Natural killer cell treated with Interleukin-12 subunit alpha and Interleukin-12 subunit beta and Interleukin-15 and Interleukin-18, amount 100 ng/mL, for 72 hours (primary cell): ENCODE measurements at regions not wholly inside any gene's neighbourhood (a gene's known extent, or its start where the extent isn't known, plus 50 kb on each side); places are given as distances from the start of the nearest gene placed in this dataset.
"Not testable (repeated sequence)": the region's sequence is repeated elsewhere in the genome, so short reads cannot be mapped to it uniquely, and the experiment has no call there.

ENCODE experiments used
- ATAC-seq, 2 donors: fragments of 150-1000 bp; cut with Tn5 transposase in 1 of 2; sonication (Bioruptor Pico), chemical (Tn5 transposase) in 1 of 2; 2 replicates each; pipeline ENCODE4 v1.10.0; 2021
- DNase-seq: peaks from one replicate; pipeline ENCODE4 v3.0.0; 2022; ENCODE audit warnings: low spot score
- H3K27ac Mint-ChIP-seq, 2 donors: 1 replicate in 1 of 2; 2 replicates in 1 of 2; pipeline ENCODE4 v1.8.0; 2022; ENCODE audit warnings: mixed read lengths in 2 of 2, mild to moderate bottlenecking in 1 of 2, moderate library complexity in 1 of 2
- H3K27me3 Mint-ChIP-seq, 2 donors: 1 replicate in 1 of 2; 2 replicates in 1 of 2; pipeline ENCODE4 v1.8.0; 2022; ENCODE audit warnings: mixed read lengths in 2 of 2
- H3K36me3 Mint-ChIP-seq: one replicate; pipeline ENCODE4 v1.8.0; 2022; ENCODE audit warnings: mixed read lengths
- H3K4me1 Mint-ChIP-seq, 2 donors: 1 replicate in 1 of 2; 2 replicates in 1 of 2; pipeline ENCODE4 v1.8.0; 2022; ENCODE audit warnings: low read depth in 2 of 2, mixed read lengths in 2 of 2, mild to moderate bottlenecking in 1 of 2
- H3K4me3 Mint-ChIP-seq: one replicate; pipeline ENCODE4 v1.8.0; 2022; ENCODE audit warnings: mixed read lengths
- H3K9me3 Mint-ChIP-seq: 2 replicates; pipeline ENCODE4 v1.8.0; 2022; ENCODE audit warnings: mixed read lengths

GRCh38 chr22:19593991-19594569 lies 69.9 kb upstream of the CLDN5 start:
- Mint-ChIP-seq H3K4me1 (no peaks in the 10 kb centered on the region), H3K27me3 (peaks cover 3 to 17% of the 10 kb centered on the region in 2 donors), H3K27ac (no peak overlapping the region), H3K36me3 (no peaks in the 10 kb centered on the region), H3K9me3 (no peaks in the 10 kb centered on the region), H3K4me3 (no peak overlapping the region)
- no peak for DNase-seq
- no peak for ATAC-seq

DNA sequence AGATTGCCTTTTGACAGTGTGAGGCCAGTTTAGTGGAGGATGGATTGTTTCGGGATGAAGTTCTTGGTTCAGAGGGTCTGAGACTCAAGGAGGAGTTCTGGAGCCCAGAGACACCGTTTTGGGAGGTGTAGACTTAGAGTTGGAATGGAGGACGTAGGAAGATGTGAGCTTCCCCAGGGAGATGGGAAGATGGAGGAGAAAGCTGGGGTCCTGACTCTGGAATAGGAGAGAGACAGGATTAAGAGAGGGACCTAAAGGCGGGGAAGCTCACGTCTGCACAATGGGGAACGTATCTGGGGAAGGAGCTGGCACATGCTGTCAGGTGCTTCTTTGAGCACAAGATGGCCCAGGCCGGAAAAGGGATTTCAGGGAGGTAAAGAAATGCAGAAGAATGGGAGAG lies 71.3 kb upstream of the CLDN5 start:
- no peaks in the 10 kb centered on the region for H3K4me1 Mint-ChIP-seq
- DNase-seq: no peak
- no peaks in the 10 kb centered on the region for H3K9me3 Mint-ChIP-seq
- H3K36me3 Mint-ChIP-seq: no peaks in the 10 kb centered on the region
- no peak overlapping the region for H3K4me3 Mint-ChIP-seq
- no peak for ATAC-seq
- peaks cover 0 to 6% of the 10 kb centered on the region in 2 donors for H3K27me3 Mint-ChIP-seq
- no peak overlapping the region for H3K27ac Mint-ChIP-seq

GRCh38 chr22:19596680-19597398 lies 72.6 kb upstream of the CLDN5 start:
- DNase-seq: no peak
- peak overlapping the region in 1 of 2 donors; percentile 8 for H3K27ac Mint-ChIP-seq
- H3K36me3 Mint-ChIP-seq: no peaks in the 10 kb centered on the region
- no peak overlapping the region for H3K4me3 Mint-ChIP-seq
- peaks cover 0 to 6% of the 10 kb centered on the region in 2 donors for H3K27me3 Mint-ChIP-seq
- no peaks in the 10 kb centered on the region for H3K4me1 Mint-ChIP-seq
- no peak for ATAC-seq
- H3K9me3 Mint-ChIP-seq: no peaks in the 10 kb centered on the region

DNA sequence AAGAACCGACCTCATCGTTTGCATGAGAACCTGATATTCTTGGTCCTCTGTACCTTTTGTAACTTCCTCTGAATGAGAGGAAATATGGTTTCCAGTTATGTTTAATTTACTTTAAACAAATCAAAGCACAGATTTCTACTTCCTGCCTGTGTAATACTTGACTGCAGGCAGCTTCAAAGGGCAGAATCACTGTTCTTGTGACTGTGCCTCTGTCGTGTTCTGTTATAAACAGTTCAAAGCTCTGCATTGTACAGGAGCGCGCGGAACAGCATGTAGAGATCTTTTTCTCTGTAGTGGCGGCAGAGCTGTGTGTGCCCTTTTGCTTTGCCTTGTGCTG lies 73.2 kb upstream of the CLDN5 start:
- H3K27ac Mint-ChIP-seq: peak overlapping the region in 1 of 2 donors; percentile 8
- H3K36me3 Mint-ChIP-seq: no peaks in the 10 kb centered on the region
- no peak overlapping the region for H3K4me3 Mint-ChIP-seq
- DNase-seq (no peak), ATAC-seq (no peak)
- no peaks in the 10 kb centered on the region for H3K9me3 Mint-ChIP-seq
- no peaks in the 10 kb centered on the region for H3K4me1 Mint-ChIP-seq
- peaks cover 0 to 6% of the 10 kb centered on the region in 2 donors for H3K27me3 Mint-ChIP-seq

DNA sequence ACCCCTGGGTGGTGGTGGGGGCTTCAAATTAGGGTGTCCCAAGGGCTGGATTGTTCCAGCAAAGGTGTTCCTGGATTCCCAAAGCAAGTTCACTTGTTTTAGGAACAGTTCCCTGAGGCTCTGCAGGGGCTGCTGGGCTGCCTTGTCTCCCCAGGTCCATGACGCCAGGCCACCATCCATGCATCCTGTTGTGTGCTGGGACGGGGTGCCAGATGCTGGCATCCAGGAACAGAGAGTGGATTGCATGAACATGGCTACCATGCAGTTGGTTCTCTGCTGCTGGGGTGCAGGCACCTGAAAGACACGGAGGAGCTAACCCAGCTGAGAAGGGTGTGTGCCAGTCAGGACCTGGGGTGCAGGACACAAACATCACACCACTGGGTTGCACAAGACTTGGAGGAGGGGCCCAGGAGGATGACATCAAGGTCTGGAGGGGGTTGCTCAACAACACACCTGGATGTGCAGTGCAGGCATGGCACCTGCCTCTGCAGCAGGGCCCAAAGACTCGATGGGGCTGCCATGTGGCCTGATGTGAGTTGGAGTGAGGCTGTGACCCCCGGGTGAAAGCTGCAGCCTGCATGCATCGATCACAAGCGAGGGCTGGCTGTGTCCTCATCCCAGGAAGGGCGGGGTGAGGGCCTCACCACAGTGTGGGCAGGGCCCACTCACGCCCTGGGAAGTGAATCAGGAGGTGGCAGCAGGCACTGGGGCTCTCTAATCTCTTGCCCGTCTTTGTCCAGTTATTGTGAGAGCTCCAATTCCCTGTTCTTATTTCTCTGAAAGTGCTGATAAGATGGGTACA lies 74.0 kb upstream of the CLDN5 start:
- peaks cover 0 to 4% of the 10 kb centered on the region in 2 donors for H3K4me1 Mint-ChIP-seq
- no peak overlapping the region for H3K4me3 Mint-ChIP-seq
- H3K9me3 Mint-ChIP-seq: no peaks in the 10 kb centered on the region
- peaks cover 0 to 6% of the 10 kb centered on the region in 2 donors for H3K27me3 Mint-ChIP-seq
- ATAC-seq: peak in 1 of 2 donors; percentile 19
- no peak for DNase-seq
- no peaks in the 10 kb centered on the region for H3K36me3 Mint-ChIP-seq
- H3K27ac Mint-ChIP-seq: no peak overlapping the region

DNA sequence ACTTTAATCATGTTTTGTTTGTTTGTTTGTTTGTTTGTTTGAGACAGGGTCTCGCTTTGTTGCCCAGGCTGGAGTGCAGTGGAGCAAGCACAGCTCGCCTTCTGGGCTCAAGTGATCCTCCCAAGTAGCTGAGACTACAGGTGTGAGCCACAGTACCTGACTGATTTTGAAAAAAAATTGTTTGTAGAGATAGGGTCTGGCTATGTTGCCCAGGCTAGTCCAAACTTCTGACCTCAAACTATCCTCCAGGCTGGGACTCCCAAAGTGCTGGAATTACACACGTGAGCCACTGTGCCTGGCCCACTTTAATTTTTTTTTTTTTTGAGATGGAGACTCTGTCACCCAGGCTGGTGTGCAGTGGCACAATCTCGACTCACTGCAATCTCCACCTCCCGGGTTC lies 74.8 kb upstream of the CLDN5 start:
- no peak for ATAC-seq
- H3K27ac Mint-ChIP-seq: no peak overlapping the region
- H3K36me3 Mint-ChIP-seq: no peaks in the 10 kb centered on the region

GRCh38 chr22:19599626-19600243 lies 75.5 kb upstream of the CLDN5 start:
- H3K9me3 Mint-ChIP-seq: no peaks in the 10 kb centered on the region
- DNase-seq: no peak
- H3K36me3 Mint-ChIP-seq: no peaks in the 10 kb centered on the region
- peaks cover 3 to 4% of the 10 kb centered on the region in 2 donors for H3K4me1 Mint-ChIP-seq
- no peak overlapping the region for H3K27ac Mint-ChIP-seq
- ATAC-seq: no peak
- peaks cover 0 to 6% of the 10 kb centered on the region in 2 donors for H3K27me3 Mint-ChIP-seq
- H3K4me3 Mint-ChIP-seq: no peak overlapping the region

More for the DNA sequence above, 74.8 kb upstream of the CLDN5 start:
- H3K4me3 Mint-ChIP-seq: no peak overlapping the region
- peaks cover 0 to 6% of the 10 kb centered on the region in 2 donors for H3K27me3 Mint-ChIP-seq
- DNase-seq: no peak
- peaks cover under 1 to 4% of the 10 kb centered on the region in 2 donors for H3K4me1 Mint-ChIP-seq
- H3K9me3 Mint-ChIP-seq: no peaks in the 10 kb centered on the region

GRCh38 chr22:19603346-19603745 lies 79.1 kb upstream of the CLDN5 start:
- ATAC-seq, H3K27me3 Mint-ChIP-seq, H3K27ac Mint-ChIP-seq, H3K4me3 Mint-ChIP-seq, H3K36me3 Mint-ChIP-seq, DNase-seq, H3K4me1 Mint-ChIP-seq, H3K9me3 Mint-ChIP-seq: not testable (repeated sequence)

DNA sequence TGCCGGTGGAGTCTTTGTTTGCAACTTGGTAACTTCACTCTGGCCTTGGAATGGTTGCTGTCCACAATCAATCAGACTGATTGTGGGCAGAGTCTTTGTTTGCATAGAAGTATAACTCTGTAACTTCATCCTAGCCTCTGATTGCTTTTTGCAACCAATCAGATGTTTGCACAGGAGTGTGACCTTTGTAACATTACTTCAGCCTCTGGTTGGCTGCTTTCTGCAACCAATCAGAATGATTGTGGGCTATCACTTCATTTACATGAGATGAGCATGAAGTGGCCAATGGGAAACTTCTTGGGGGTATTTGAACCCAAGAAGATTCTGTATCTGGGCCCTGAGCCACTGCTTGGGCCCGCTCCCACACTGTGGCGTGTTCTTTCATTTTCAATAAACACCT lies 79.6 kb upstream of the CLDN5 start:
- Mint-ChIP-seq H3K27me3 (peaks cover 0 to 8% of the 10 kb centered on the region in 2 donors), H3K27ac (no peak overlapping the region), H3K4me1 (peaks cover 3 to 4% of the 10 kb centered on the region in 2 donors), H3K4me3 (no peak overlapping the region), H3K36me3 (no peaks in the 10 kb centered on the region), H3K9me3 (no peaks in the 10 kb centered on the region)
- no peak for ATAC-seq
- DNase-seq: no peak

GRCh38 chr22:19604711-19605268 lies 80.6 kb upstream of the CLDN5 start:
- no peak for DNase-seq
- Mint-ChIP-seq H3K9me3 (no peaks in the 10 kb centered on the region), H3K27me3 (peaks cover 0 to 8% of the 10 kb centered on the region in 2 donors), H3K27ac (no peak overlapping the region), H3K4me3 (no peak overlapping the region), H3K36me3 (no peaks in the 10 kb centered on the region), H3K4me1 (peaks cover 3 to 4% of the 10 kb centered on the region in 2 donors)
- no peak for ATAC-seq

DNA sequence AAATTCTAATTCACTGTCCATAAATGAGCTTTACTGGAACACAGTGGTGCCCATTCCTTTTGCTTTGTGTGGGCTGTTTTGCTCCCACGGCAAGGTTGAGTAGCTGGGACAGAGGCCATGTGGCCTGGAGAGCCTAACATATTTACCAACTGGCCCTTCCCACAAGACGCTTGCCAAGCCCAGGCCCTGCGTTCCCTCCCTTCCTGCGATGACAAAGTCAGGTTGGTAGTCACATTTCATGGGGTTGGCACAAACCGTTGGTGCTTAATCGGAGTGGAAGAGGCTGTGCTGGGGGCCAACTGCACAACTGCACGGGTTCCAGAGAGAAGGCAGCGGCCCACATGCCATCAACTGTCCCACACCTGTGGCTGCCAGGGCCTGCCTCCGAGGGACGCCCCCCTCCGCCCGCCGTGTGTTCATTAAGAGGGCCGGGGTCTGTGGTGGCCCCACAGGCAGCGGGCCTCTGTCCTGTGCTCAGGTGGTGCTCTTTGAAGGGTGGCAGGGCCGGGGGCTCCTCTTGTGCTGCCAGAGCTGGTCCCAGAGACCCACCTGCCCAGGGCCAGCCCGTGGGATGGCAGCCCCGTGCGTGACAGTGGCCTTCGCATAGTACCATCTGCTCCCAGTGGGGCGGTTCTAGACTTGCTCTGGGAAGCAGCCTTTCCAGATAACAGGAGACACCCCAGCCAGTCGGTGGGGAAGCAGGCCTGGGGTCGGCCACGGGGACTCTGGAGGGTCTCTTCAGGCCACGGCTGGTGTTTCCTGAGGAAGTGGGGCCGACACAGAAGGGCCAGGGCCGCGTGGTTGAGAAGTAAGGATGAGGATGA lies 81.5 kb upstream of the CLDN5 start:
- no peak for ATAC-seq
- Mint-ChIP-seq H3K36me3 (no peaks in the 10 kb centered on the region), H3K27ac (no peak overlapping the region), H3K4me1 (peaks cover 3 to 4% of the 10 kb centered on the region in 2 donors), H3K9me3 (no peaks in the 10 kb centered on the region), H3K4me3 (no peak overlapping the region), H3K27me3 (peaks cover 0 to 8% of the 10 kb centered on the region in 2 donors)
- no peak for DNase-seq

- Mint-ChIP-seq H3K27ac (no peak overlapping the region), H3K4me3 (no peak overlapping the region), H3K4me1 (peaks cover 3 to 4% of the 10 kb centered on the region in 2 donors), H3K27me3 (peaks cover 0 to 8% of the 10 kb centered on the region in 2 donors), H3K36me3 (no peaks in the 10 kb centered on the region), H3K9me3 (no peaks in the 10 kb centered on the region)
- DNase-seq (no peak), ATAC-seq (no peak)
Observed at GRCh38 chr22:19606332-19607191, 82.4 kb upstream of the CLDN5 start.
